ENCODE measurements at regions not wholly inside any gene's neighbourhood (a gene's known extent, or its start where the extent isn't known, plus 50 kb on each side); places are given as distances from the start of the nearest gene placed in this dataset.

- no peak for DNase-seq (ENCODE audit: extremely low spot score)
- no peaks in the 10 kb centered on the region for H3K4me1 ChIP-seq
- no peak overlapping the region for H3K4me3 ChIP-seq
- no peaks in the 10 kb centered on the region for H3K27me3 ChIP-seq
- intact Hi-C loops (cut with DNase I): no loop called here
- H3K9me3 ChIP-seq: no peaks in the 10 kb centered on the region
- WGBS: 91% methylated on average over 3 of the region's 3 CpGs
- H3K27ac ChIP-seq (replicated peaks in 1 of 4): no peak overlapping the region
- no peaks in the 10 kb centered on the region for H3K36me3 ChIP-seq
- no peak for TF ChIP-seq EP300 (IDR thresholded peaks at IDR 0.05)
- no peak for TF ChIP-seq POLR2AphosphoS5 (IDR thresholded peaks at IDR 0.05)
- TF ChIP-seq POLR2A (IDR thresholded peaks at IDR 0.05; ENCODE audit: low read depth): no peak
- TF ChIP-seq CTCF (IDR thresholded peaks at IDR 0.05): no peak
These were observed 197.3 kb downstream of the ZBTB18 start for GRCh38 chr1:244248426-244248825.

- no peak overlapping the region for H3K4me3 ChIP-seq
- H3K4me1 ChIP-seq: peaks cover 0 to 4% (median 0%) of the 10 kb centered on the region in 4 donors
- TF ChIP-seq EP300 (IDR thresholded peaks at IDR 0.05) (no peak), CTCF (IDR thresholded peaks at IDR 0.05) (no peak), POLR2AphosphoS5 (IDR thresholded peaks at IDR 0.05) (no peak), POLR2A (IDR thresholded peaks at IDR 0.05; ENCODE audit: low read depth) (no peak)
- H3K27ac ChIP-seq (replicated peaks in 1 of 4): no peak overlapping the region
- peaks cover 0 to 5% (median 0%) of the 10 kb centered on the region in 4 donors for H3K9me3 ChIP-seq
- DNase-seq (ENCODE audit: extremely low spot score): no peak
- intact Hi-C loops (cut with DNase I): no loop called here
- no peaks in the 10 kb centered on the region for H3K27me3 ChIP-seq
- no peaks in the 10 kb centered on the region for H3K36me3 ChIP-seq
- WGBS: 91% methylated on average over 4 of the region's 4 CpGs
These were observed 199.5 kb downstream of the ADSS2 start for GRCh38 chr1:244252211-244252610.

GRCh38 chr1:244254467-244254866, 197.2 kb downstream of the ADSS2 start:
- intact Hi-C loops (cut with DNase I): no loop called here
- no peaks in the 10 kb centered on the region for H3K36me3 ChIP-seq
- H3K4me3 ChIP-seq: no peak overlapping the region
- H3K27me3 ChIP-seq: no peaks in the 10 kb centered on the region
- TF ChIP-seq POLR2AphosphoS5 (IDR thresholded peaks at IDR 0.05): no peak
- no peak for TF ChIP-seq EP300 (IDR thresholded peaks at IDR 0.05)
- no peak for TF ChIP-seq CTCF (IDR thresholded peaks at IDR 0.05)
- no peak for TF ChIP-seq POLR2A (IDR thresholded peaks at IDR 0.05; ENCODE audit: low read depth)
- WGBS: 59% methylated on average over 6 of the region's 6 CpGs
- no peak for DNase-seq (ENCODE audit: extremely low spot score)
- peaks cover 0 to 5% (median 0%) of the 10 kb centered on the region in 4 donors for H3K9me3 ChIP-seq
- H3K4me1 ChIP-seq: peaks cover 0 to 4% (median 0%) of the 10 kb centered on the region in 4 donors
- H3K27ac ChIP-seq (replicated peaks in 1 of 4): no peak overlapping the region

GRCh38 chr1:244255426-244255965, 196.2 kb downstream of the ADSS2 start:
- DNase-seq (ENCODE audit: extremely low spot score): no peak
- Histone ChIP-seq H3K4me1 (peaks cover 0 to 4% (median 0%) of the 10 kb centered on the region in 4 donors), H3K27ac (replicated peaks in 1 of 4) (no peak overlapping the region), H3K9me3 (peaks cover 0 to 5% (median 0%) of the 10 kb centered on the region in 4 donors), H3K4me3 (no peak overlapping the region), H3K27me3 (no peaks in the 10 kb centered on the region), H3K36me3 (no peaks in the 10 kb centered on the region)
- no peak for TF ChIP-seq EP300 (IDR thresholded peaks at IDR 0.05)
- TF ChIP-seq POLR2A (IDR thresholded peaks at IDR 0.05; ENCODE audit: low read depth): no peak
- no peak for TF ChIP-seq POLR2AphosphoS5 (IDR thresholded peaks at IDR 0.05)
- no peak for TF ChIP-seq CTCF (IDR thresholded peaks at IDR 0.05)
- 89% methylated on average over 5 of the region's 5 CpGs for WGBS
- intact Hi-C loops (cut with DNase I): no loop called here

Data from esophagus muscularis mucosa (tissue), 4 donors.